ENCODE measurements at regions not wholly inside any gene's neighbourhood (a gene's known extent, or its start where the extent isn't known, plus 50 kb on each side); places are given as distances from the start of the nearest gene placed in this dataset.
"Not testable (repeated sequence)": the region's sequence is repeated elsewhere in the genome, so short reads cannot be mapped to it uniquely, and the experiment has no call there.

- DNase-seq (ENCODE audit: low read depth in 1 of 2, low spot score in 1 of 2) = no peak
- TF ChIP-seq JUND (IDR thresholded peaks at IDR 0.05; ENCODE audit: low read depth) = no peak
- in situ Hi-C loops (cut with HindIII; ENCODE audit: low pct_unique_long_range_greater_than_20kb, low sequenced_read_pairs) = no loop called here
Measured at GRCh38 chr5:33198836-33199235, 241.9 kb upstream of the TARS1 start.

DNA sequence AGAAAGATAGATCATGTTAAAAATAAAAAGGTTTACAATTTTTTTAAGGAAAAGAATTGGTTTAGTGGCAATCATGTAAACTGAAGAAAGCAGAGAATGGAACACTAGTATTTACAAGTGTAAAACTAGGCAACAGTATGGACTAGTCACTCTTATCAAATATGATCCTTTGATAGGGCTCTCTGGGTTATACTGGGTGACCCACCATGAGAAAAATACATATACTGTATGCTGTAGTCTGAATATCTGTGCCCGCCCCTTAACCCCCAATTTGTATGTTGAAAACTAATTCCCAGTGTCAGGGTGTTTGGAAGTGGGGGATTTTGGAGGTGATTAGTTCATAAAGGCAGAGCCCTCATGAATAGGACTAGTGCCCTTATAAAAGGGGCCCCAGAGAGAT lies 236.8 kb upstream of the TARS1 start:
- no peak for TF ChIP-seq JUND (IDR thresholded peaks at IDR 0.05; ENCODE audit: low read depth)
- in situ Hi-C loops (cut with HindIII; ENCODE audit: low pct_unique_long_range_greater_than_20kb, low sequenced_read_pairs) = no loop called here
- no peak for DNase-seq (ENCODE audit: low read depth in 1 of 2, low spot score in 1 of 2)

- DNase-seq (ENCODE audit: low read depth in 1 of 2, low spot score in 1 of 2) = no peak
- no peak for TF ChIP-seq JUND (IDR thresholded peaks at IDR 0.05; ENCODE audit: low read depth)
- in situ Hi-C loops (cut with HindIII; ENCODE audit: low pct_unique_long_range_greater_than_20kb, low sequenced_read_pairs) = no loop called here
Measured at GRCh38 chr5:33205079-33205478, 235.7 kb upstream of the TARS1 start.

DNA sequence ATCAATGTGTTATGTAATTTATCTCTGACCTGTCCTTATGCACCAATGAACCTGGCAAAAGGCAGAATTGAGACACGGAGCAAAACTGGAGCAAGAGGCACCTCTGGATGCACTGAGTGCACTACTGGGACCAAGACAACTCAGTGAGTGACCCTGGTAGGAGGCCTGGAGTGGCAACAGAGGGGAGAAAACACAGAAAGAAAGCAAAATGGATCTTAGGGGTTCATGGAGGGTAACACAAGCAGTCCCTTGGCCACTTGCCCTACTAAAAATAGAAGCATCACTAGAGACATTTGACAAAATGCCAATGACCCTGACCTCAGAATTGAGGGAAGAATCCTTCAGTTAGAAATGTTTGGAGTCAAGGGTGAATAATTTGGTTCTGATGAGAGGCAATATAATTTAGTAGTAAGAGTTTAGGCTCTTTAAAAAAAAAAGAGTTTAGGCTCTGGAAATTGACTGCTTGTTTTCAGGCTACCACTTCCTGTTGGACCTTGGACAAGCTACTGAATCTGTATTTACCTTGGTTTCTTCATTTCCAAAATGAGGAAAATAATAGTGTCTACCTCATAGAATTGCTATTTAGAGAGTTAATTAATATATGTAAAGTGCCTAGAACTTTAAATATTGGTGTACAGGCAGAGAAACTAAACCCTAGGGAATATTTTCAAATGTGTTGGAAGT lies 234.9 kb upstream of the TARS1 start:
- TF ChIP-seq JUND (IDR thresholded peaks at IDR 0.05; ENCODE audit: low read depth) = no peak
- DNase-seq (ENCODE audit: low read depth in 1 of 2, low spot score in 1 of 2) = no peak
- in situ Hi-C loops (cut with HindIII; ENCODE audit: low pct_unique_long_range_greater_than_20kb, low sequenced_read_pairs) = no loop called here

DNA sequence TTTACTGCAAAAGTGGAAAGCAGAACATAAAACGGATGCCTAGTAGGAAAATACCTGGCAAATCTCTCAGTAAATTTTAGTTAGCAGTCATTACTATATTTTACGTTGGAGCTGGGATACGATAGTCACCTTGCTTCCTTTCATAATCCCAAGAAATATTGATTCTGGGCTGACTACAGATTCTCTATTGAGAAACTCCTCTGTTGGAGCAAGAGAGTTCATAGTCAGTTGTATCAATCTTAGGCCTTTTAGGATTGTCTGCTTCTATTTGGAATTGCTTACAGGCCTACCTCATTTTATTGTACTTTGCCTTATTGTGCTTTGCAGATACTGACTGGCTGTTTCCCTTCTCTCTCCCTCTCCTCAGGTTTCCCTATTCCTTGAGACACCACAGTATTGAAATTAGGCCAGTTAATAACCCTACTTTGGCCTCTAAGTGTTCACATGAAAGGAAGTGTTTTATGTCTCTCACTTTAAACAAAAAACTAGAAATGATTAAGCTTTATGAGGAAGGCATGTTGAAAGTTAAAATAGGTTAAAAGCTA lies 233.7 kb upstream of the TARS1 start:
- in situ Hi-C loops (cut with HindIII; ENCODE audit: low pct_unique_long_range_greater_than_20kb, low sequenced_read_pairs) = no loop called here
- no peak for DNase-seq (ENCODE audit: low read depth in 1 of 2, low spot score in 1 of 2)
- no peak for TF ChIP-seq JUND (IDR thresholded peaks at IDR 0.05; ENCODE audit: low read depth)

GRCh38 chr5:33209252-33209651 lies 231.5 kb upstream of the TARS1 start:
- in situ Hi-C loops (cut with HindIII; ENCODE audit: low pct_unique_long_range_greater_than_20kb, low sequenced_read_pairs) = no loop called here
- TF ChIP-seq JUND (IDR thresholded peaks at IDR 0.05; ENCODE audit: low read depth) = no peak
- DNase-seq (ENCODE audit: low read depth in 1 of 2, low spot score in 1 of 2) = no peak

DNA sequence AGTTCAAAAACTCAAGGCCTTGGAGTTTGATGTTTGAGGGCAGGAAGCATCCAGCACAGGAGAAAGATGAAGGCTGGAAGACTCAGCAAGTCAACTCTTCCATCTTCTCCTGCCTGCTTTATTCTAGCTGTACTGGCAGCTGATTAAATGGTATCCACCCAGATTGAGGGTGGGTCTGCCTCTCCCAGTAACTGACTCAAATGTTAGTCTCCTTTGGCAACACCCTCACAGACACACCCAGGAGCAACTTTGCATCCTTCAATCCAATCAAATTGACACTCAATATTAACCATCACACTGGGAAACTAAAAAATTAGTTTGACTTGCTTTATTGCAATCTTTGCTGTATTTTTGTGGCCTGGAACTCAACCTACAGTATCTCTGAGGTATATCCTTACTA lies 230.5 kb upstream of the TARS1 start:
- DNase-seq (ENCODE audit: low read depth in 1 of 2, low spot score in 1 of 2); in situ Hi-C loops (cut with HindIII; ENCODE audit: low pct_unique_long_range_greater_than_20kb, low sequenced_read_pairs): not testable (repeated sequence)

DNA sequence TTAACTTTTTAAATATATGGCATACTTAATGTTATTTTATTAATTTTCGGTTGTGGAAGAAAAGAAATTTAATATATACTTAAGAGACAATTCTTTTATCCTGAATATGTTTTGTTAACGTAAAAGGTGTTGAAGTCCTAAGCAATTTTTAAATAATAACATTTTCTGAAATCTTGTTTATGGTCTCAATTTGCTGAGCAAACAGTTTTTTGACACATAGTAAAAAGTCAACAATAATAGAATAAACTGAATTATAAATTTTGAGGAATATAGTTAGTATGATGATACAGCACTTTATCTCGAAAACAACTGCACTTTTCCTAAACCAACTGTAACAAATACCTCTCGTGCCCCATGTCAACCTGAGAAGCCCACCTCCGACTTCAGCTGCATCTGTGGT lies 229.8 kb upstream of the TARS1 start:
- in situ Hi-C loops (cut with HindIII; ENCODE audit: low pct_unique_long_range_greater_than_20kb, low sequenced_read_pairs) = no loop called here
- DNase-seq (ENCODE audit: low read depth in 1 of 2, low spot score in 1 of 2) = no peak
- no peak for TF ChIP-seq JUND (IDR thresholded peaks at IDR 0.05; ENCODE audit: low read depth)

DNA sequence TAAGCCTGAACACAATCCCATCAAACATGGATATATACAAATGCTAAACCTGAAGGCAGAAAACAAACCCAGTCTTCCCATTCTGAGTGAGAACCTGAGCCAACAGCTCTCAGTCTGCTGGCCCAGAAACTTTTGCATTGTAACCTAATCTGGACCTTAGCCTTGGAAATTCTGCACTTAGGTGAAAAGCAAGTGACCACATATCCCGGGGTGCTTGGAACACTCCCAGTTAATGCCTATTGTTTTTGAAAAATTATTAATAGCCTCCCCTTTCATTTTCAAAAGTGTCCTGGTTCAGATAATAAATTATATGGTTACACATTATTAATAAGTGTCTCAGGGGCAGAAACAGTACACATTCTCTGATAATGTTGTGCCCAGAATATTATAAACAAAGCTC lies 228.3 kb upstream of the TARS1 start:
- in situ Hi-C loops (cut with HindIII; ENCODE audit: low pct_unique_long_range_greater_than_20kb, low sequenced_read_pairs) = no loop called here
- DNase-seq (ENCODE audit: low read depth in 1 of 2, low spot score in 1 of 2) = no peak
- TF ChIP-seq JUND (IDR thresholded peaks at IDR 0.05; ENCODE audit: low read depth) = no peak

GRCh38 chr5:33212900-33213299 lies 227.9 kb upstream of the TARS1 start:
- DNase-seq (ENCODE audit: low read depth in 1 of 2, low spot score in 1 of 2) = no peak
- in situ Hi-C loops (cut with HindIII; ENCODE audit: low pct_unique_long_range_greater_than_20kb, low sequenced_read_pairs) = no loop called here
- no peak for TF ChIP-seq JUND (IDR thresholded peaks at IDR 0.05; ENCODE audit: low read depth)

DNA sequence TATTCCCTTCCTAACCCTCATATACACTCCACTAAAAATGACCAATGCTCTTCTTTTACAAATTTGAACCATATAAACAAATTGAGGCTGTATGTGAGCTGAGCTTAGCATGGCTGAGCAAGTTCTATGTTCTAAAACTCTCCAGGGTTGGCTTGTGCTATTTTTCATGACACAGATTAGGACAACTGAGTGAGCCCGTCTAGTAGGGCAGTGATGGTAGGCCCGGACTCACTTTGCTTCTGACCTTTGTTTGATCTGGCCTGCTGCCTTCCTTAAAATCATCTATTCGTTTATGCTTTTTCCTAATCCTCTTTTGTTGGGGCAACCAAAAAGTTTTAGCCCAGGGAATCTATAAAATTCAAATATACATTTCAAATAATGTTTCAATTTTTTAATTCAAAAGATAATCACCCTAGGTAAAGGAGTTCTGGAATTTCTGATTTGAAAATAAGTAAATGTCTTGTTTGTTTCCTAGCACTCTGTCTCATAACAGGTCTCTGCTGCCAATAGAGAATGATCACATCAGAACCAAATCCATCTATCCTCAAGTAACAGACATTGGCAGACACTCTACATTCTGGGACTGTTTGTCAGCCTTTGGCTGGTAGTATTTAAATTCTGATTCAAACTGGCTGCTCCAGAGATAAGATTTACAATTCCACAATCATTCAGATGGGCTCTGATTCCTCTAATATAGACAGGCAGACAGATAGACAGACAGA lies 217.0 kb upstream of the TARS1 start:
- TF ChIP-seq JUND (IDR thresholded peaks at IDR 0.05; ENCODE audit: low read depth) = no peak
- in situ Hi-C loops (cut with HindIII; ENCODE audit: low pct_unique_long_range_greater_than_20kb, low sequenced_read_pairs) = no loop called here
- no peak for DNase-seq (ENCODE audit: low read depth in 1 of 2, low spot score in 1 of 2)

DNA sequence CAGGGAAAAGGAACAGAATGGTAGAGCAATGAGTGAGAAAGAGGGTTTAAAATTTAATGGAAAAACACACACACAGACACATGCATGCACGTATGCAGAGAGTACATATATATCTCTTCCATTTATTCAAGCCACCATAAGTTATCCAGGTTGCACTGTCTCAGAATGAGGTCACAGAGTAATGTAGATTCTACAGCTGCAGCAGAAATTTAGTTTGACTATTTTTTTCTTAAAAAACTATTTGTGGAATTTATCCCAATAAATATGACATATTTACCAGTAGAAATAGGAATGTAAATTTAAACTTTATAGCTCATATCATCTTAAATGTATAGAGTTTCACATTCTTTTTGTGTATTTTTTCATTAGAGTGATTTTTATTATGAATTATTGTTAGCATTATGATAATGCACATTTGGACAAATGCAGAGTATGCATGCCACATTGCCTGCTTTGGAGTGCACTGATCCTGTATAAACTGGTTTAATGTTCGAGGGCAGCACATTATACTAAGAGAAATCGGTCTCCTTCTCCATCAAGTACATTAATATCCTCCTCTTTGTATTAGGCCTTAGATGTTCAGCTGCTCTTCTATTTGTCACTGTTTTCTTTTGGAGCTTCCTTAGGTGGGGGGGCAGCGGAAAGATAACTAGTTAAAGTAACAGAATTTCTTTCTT lies 216.3 kb upstream of the TARS1 start:
- DNase-seq (ENCODE audit: low read depth in 1 of 2, low spot score in 1 of 2) = no peak
- no peak for TF ChIP-seq JUND (IDR thresholded peaks at IDR 0.05; ENCODE audit: low read depth)
- in situ Hi-C loops (cut with HindIII; ENCODE audit: low pct_unique_long_range_greater_than_20kb, low sequenced_read_pairs) = no loop called here

DNA sequence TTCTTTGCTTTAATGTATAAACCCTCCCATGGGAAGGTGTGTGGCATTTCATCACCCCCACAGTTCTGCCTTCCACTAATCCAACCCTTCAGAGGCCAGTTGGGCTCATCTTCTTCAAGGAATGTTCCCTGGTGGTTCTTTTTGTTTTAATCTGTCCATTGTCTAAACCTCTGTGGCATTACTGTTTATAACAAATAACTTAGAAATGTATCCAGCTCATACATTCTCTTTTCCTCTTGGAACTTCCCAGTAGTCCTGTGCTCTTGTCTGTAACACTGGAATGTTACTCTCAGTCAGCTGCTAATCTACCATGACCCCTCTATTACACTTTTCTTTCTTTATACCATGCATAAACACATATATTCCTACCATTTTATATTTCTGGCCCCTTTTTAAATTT lies 213.5 kb upstream of the TARS1 start:
- DNase-seq (ENCODE audit: low read depth in 1 of 2, low spot score in 1 of 2) = no peak
- TF ChIP-seq JUND (IDR thresholded peaks at IDR 0.05; ENCODE audit: low read depth) = no peak
- in situ Hi-C loops (cut with HindIII; ENCODE audit: low pct_unique_long_range_greater_than_20kb, low sequenced_read_pairs) = no loop called here
